Head of caudate nucleus (tissue), 42 donors: ENCODE measurements at regions not wholly inside any gene's neighbourhood (a gene's known extent, or its start where the extent isn't known, plus 50 kb on each side); places are given as distances from the start of the nearest gene placed in this dataset.
"Not testable (repeated sequence)": the region's sequence is repeated elsewhere in the genome, so short reads cannot be mapped to it uniquely, and the experiment has no call there.

Experiments used
- DNase-seq, 42 donors: peaks; one replicate each; pipeline versions ENCODE4 v3.0.0 to v3.0.0-alpha.2; 2020 to 2021; ENCODE audit warnings: mixed read lengths in 7 of 42
- intact Hi-C: fragments of 100-400 bp; cut with DNase I; formaldehyde crosslinking; loops from one replicate; pipeline ENCODE4 v1.15.0; 2022

GRCh38 chr15:31497838-31498237 is 171.2 kb downstream of the KLF13 start:
- peak in 3 of 42 donors; percentile 3 to 11 (median 4) for DNase-seq
- intact Hi-C loops: no loop called here

DNA sequence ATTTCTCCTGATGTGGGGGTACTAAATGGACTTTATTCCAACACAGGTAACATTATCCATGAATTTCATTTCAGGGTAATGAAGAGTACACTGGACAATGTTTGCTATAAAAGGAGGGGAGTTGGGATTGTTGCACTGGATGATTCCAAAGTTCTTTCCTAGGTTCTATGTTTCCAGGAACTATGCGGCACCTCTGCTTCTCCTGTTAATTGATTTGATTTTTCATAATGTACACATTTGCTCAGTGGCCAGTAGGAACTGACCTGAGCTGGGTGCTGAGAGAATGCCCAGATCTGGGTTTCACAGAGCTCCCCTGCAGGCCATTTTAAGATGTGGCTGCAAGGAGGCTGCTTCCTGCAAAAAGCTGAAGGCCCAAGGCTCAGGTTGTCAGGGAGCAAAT is 171.7 kb downstream of the KLF13 start:
- intact Hi-C loops: no loop called here

GRCh38 chr15:31498756-31499155 is 172.1 kb downstream of the KLF13 start:
- intact Hi-C loops: no loop called here
- DNase-seq: peak in 2 of 42 donors; percentile 6 to 13

More for the DNA sequence above, 171.7 kb downstream of the KLF13 start:
- DNase-seq: peak in 3 of 42 donors; percentile 1 to 9 (median 7)

DNA sequence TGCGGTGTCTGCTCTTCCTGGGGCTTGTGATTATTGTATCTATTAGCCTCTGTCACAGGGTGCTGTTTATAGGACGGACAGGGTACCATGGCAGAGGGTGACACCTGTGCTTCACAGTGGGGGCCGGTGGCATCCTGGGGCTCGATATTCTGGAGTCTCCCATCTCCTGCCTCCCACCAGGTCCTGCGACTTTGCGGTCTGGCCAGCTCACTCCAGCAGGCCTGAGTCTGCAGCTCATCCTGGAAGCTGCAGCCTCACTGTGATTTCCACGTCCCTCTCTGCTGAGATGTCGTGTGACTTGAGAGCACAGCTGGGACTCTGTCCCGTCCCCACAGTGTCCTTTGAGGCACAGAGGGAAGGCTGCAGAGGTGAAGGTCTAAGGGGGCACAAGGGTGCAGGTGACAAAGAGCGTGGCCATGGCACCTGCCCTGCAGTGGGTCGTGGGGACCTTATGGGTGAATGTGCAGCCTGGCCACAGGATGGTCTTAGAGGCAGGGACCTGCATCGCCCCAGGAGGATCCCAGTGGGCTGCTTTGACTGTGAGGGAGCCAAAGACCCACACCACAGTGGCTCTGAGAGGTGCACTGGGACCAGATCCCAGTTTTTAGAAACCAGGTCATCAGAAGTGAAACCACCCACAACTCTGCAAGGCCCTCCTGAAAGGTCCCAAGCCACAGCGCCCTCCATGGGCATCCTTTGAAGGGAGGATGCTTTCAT is 172.8 kb downstream of the KLF13 start:
- DNase-seq: peak in 4 of 42 donors; percentile 5 to 29 (median 14)
- intact Hi-C loops: no loop called here

GRCh38 chr15:31499953-31500765 is 173.5 kb downstream of the KLF13 start:
- DNase-seq: peak in 5 of 42 donors; percentile 2 to 34 (median 25)
- intact Hi-C loops: no loop called here

GRCh38 chr15:31500766-31501449 is 174.3 kb downstream of the KLF13 start:
- peak in 3 of 42 donors; percentile 1 to 25 (median 17) for DNase-seq
- intact Hi-C loops: no loop called here

DNA sequence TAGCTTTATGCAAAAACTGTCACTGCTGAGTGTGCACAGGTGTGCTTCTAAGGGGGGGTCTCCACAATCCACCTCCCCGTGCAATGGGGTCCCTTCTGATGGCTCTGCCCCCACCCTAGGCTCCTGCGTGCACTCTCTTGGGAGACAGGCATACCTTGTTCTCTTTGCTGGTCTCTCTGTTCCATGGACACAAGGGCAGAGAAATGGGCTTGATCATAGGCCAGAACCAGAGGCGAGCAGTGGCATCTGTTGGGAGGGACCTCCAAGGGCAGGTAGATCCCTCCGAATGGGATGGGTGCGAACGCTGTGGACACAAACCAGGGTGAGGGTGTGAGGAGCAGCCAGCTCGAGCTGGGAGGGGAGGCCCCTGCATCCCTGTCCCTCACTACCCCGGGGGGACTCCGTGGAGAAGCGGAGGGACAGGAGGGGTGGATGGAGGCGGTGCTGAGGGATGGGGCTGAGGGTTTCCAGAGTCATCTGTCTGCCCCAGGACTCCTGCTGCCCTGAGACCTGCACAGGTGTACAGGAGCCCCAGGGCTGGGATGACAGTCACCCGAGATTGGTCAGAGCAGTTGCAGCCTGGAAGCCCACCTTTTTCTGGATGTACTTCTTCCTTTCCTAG is 175.0 kb downstream of the KLF13 start:
- intact Hi-C loops: no loop called here
- DNase-seq: peak in 5 of 42 donors; percentile 5 to 33 (median 23)

GRCh38 chr15:31502541-31503229 is 176.1 kb downstream of the KLF13 start:
- intact Hi-C loops: no loop called here
- peak in 6 of 42 donors; percentile 3 to 34 (median 12) for DNase-seq

- peak in 5 of 42 donors; percentile 3 to 25 (median 6) for DNase-seq
- intact Hi-C loops: no loop called here
Observed at GRCh38 chr15:31503256-31503655, 176.6 kb downstream of the KLF13 start.

GRCh38 chr15:31503758-31504461 is 177.3 kb downstream of the KLF13 start:
- peak in 5 of 42 donors; percentile 7 to 37 (median 12) for DNase-seq
- intact Hi-C loops: no loop called here

DNA sequence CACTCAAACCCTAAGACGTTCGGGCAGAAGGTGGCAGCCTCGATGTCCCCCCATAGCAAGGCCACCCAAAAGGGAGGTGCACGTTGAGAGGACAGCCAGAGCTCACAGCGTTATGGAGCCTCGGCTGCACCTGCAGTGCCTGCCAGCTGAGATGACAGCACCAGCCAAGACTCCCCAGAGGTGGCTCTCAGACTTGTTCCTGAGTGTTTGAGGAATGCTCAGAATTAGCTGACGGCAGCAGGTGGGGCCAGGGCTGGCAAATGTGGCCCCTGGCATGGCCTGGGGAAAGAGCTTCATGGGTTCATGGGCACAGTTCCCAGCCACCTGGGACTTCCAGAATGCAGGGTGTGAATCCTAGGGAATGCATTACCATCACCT is 177.8 kb downstream of the KLF13 start:
- intact Hi-C loops: no loop called here
- DNase-seq: peak in 6 of 42 donors; percentile 1 to 31 (median 16)

DNA sequence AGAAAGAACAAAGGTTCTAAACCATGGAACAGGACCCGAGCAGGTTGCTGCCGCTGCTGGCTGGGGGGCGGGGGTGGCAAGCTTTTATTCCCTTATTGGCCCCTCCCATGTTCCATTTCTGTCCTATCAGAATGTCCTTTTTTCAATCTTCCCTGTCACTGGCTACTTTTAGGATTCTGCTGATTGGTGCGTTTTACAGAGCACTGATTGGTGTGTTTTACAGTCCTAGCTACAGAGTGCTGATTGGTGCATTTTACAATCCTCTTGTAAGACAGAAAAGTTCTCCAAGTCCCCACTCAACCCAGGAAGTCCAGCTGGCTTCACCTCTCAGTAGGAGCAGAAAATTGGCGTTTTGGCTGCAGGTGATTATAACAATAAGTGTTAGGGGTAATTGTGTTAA is 180.9 kb downstream of the KLF13 start:
- DNase-seq: peak in 2 of 42 donors; percentile 0 to 1
- intact Hi-C loops: not testable (repeated sequence)

- intact Hi-C loops: no loop called here
- peak in 6 of 42 donors; percentile 1 to 32 (median 6) for DNase-seq
Observed at GRCh38 chr15:31508656-31509055, 182.0 kb downstream of the KLF13 start.

DNA sequence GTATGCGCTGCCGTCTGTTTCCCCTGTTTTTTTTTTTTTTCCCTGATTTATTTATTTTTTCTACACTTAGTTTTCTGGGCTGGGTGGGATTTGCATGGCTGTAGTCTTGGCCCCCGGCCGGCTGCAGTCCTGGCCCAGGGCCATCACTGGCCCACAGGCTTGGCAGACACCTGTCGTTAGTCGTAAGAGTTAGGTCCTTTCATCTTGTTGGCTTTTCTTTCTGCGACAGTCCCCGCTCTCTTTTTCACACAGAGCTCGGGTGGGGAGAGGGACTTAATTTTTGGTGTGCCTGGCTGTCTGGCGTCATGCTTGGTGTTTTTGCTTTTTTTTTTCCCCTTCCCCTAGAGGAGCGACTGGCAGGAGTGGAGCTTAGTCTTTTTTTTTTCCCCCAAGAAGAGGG is 183.4 kb downstream of the KLF13 start:
- intact Hi-C loops: no loop called here
- peak in 7 of 42 donors; percentile 7 to 43 (median 26) for DNase-seq

DNA sequence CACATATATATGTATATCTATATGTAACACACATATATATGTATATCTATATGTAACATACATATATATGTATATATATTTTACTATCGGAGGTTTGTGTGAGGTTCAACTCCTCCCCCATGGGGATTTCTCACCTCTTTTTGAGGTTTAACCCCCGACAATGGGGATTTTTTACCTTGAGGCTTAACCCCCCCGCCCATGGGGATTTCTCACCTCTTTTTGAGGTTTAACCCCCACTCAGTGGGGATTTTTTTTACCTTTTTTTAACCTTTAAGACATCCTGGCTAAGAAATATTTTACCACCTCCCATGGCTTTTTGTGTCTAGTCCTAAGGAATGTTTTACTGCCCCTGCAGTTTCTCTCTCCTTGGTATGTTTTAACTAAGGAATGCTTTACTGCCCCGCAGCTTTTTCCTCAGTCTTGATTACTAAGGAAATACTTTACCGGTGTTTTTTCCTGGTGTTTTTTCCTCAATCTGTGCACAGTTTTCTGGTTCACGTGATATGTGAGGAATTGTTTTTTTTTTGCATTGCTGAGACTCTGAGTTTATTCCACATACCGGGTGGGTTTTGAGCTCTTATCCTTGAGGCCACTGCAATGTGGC is 185.2 kb downstream of the KLF13 start:
- intact Hi-C loops: no loop called here

DNA sequence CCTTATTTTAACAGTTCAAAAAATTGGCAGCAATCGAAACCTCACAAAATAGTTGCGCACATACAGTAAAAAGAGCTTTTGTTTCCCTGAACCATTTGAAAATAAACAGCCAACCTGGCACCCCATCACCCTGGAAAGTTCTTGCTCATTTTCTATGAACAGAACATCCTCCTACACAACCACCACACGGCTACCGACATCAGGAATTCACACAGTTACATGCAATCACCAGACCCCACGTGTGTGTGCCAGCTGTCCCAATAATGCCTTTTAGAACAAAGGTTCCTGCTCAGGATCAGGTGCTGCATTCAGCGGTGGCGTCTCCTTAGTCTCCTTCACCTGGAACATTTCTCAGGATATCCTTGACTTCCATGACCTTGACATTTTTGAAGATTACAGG is 186.5 kb downstream of the KLF13 start:
- DNase-seq: peak in 4 of 42 donors; percentile 1 to 22 (median 10)

More for the DNA sequence above, 185.2 kb downstream of the KLF13 start:
- peak in 2 of 42 donors; percentile 13 to 15 for DNase-seq

GRCh38 chr15:31516440-31516839 is 189.8 kb downstream of the KLF13 start:
- intact Hi-C loops: no loop called here

More for the DNA sequence above, 186.5 kb downstream of the KLF13 start:
- intact Hi-C loops: no loop called here

More at GRCh38 chr15:31516440-31516839, 189.8 kb downstream of the KLF13 start:
- peak in 1 of 42 donors; percentile 13 for DNase-seq
